SK-N-MC (cell line): ENCODE measurements at regions not wholly inside any gene's neighbourhood (a gene's known extent, or its start where the extent isn't known, plus 50 kb on each side); places are given as distances from the start of the nearest gene placed in this dataset.

ENCODE experiments used
- DNase-seq: peaks from one replicate; pipeline ENCODE4 v3.0.0-alpha.2; 2011; ENCODE audit warnings: low read depth, low spot score
- H3K27ac ChIP-seq: fragments of 200-600 bp; sonication (generic); 2 replicates; pipeline ENCODE4 v1.5.1; 2016; ENCODE audit warnings: mixed run types
- H3K36me3 ChIP-seq: fragments of 200-600 bp; sonication (generic); 2 replicates; pipeline ENCODE4 v1.6.1; 2017; ENCODE audit warnings: antibody characterized with exemption, low read length, mixed read lengths; ENCODE audit not compliant: insufficient read depth
- H3K4me3 ChIP-seq: fragments of 200-600 bp; sonication (generic); 2 replicates; pipeline ENCODE4 v1.5.1; 2016
- H3K9ac ChIP-seq: fragments of 200-600 bp; sonication (generic); 2 replicates; pipeline ENCODE4 v1.8.0; 2017; ENCODE audit warnings: mixed run types, mixed read lengths; ENCODE audit not compliant: insufficient read length
- H3K9me3 ChIP-seq: fragments of 200-600 bp; sonication (generic); 2 replicates; pipeline ENCODE4 v1.6.1; 2017; ENCODE audit warnings: low read depth, mild to moderate bottlenecking, antibody characterized with exemption, low read length, moderate library complexity, mixed read lengths
- EZH2 ChIP-seq: fragments of 200-600 bp; sonication (generic); IDR thresholded peaks from one replicate; pipeline ENCODE4 v1.6.1; 2017; ENCODE audit warnings: antibody characterized with exemption
- FOXP2 ChIP-seq: optimal IDR thresholded peaks from 2 replicates; pipeline ENCODE3; 2011; ENCODE audit warnings: mild to moderate bottlenecking, moderate library complexity; ENCODE audit not compliant: insufficient read depth; ENCODE audit errors: extremely low read length, control extremely low read depth
- POLR2AphosphoS5 ChIP-seq: IDR thresholded peaks from 2 replicates; pipeline ENCODE4 v1.6.1; 2012; ENCODE audit warnings: mild to moderate bottlenecking, low read depth, low read length, borderline replicate concordance

- H3K9ac ChIP-seq: no peak overlapping the region
- no peaks in the 10 kb centered on the region for H3K9me3 ChIP-seq
- TF ChIP-seq EZH2 (no peak), POLR2AphosphoS5 (no peak), FOXP2 (no peak)
- H3K36me3 ChIP-seq: no peaks in the 10 kb centered on the region
- H3K27ac ChIP-seq: no peak overlapping the region
- DNase-seq: no peak
- H3K4me3 ChIP-seq: no peak overlapping the region
Observed at GRCh38 chr2:41913921-41914609, 133.8 kb upstream of the PKDCC start.

- Histone ChIP-seq H3K9me3 (no peaks in the 10 kb centered on the region), H3K9ac (no peak overlapping the region), H3K27ac (no peak overlapping the region), H3K4me3 (no peak overlapping the region), H3K36me3 (no peaks in the 10 kb centered on the region)
- no peak for DNase-seq
- TF ChIP-seq POLR2AphosphoS5: no peak
- TF ChIP-seq FOXP2: no peak
- TF ChIP-seq EZH2: no peak
Observed at GRCh38 chr2:41914936-41915335, 132.9 kb upstream of the PKDCC start.

- no peaks in the 10 kb centered on the region for H3K36me3 ChIP-seq
- no peak for DNase-seq
- H3K27ac ChIP-seq: no peak overlapping the region
- H3K9ac ChIP-seq: no peak overlapping the region
- no peak overlapping the region for H3K4me3 ChIP-seq
- H3K9me3 ChIP-seq: no peaks in the 10 kb centered on the region
- TF ChIP-seq EZH2 (no peak), POLR2AphosphoS5 (no peak), FOXP2 (no peak)
Observed at GRCh38 chr2:41916177-41916576, 131.6 kb upstream of the PKDCC start.

GRCh38 chr2:41917587-41917986 lies 130.2 kb upstream of the PKDCC start:
- no peak for TF ChIP-seq POLR2AphosphoS5
- no peak for TF ChIP-seq FOXP2
- no peak for TF ChIP-seq EZH2
- no peak overlapping the region for H3K4me3 ChIP-seq
- no peaks in the 10 kb centered on the region for H3K9me3 ChIP-seq
- no peaks in the 10 kb centered on the region for H3K36me3 ChIP-seq
- no peak for DNase-seq
- no peak overlapping the region for H3K27ac ChIP-seq
- H3K9ac ChIP-seq: no peak overlapping the region

GRCh38 chr2:41919135-41919534 lies 128.7 kb upstream of the PKDCC start:
- H3K9ac ChIP-seq: no peak overlapping the region
- TF ChIP-seq FOXP2: no peak
- TF ChIP-seq POLR2AphosphoS5: no peak
- TF ChIP-seq EZH2: no peak
- H3K4me3 ChIP-seq: no peak overlapping the region
- no peak for DNase-seq
- no peak overlapping the region for H3K27ac ChIP-seq
- H3K36me3 ChIP-seq: no peaks in the 10 kb centered on the region
- no peaks in the 10 kb centered on the region for H3K9me3 ChIP-seq

- no peak overlapping the region for H3K4me3 ChIP-seq
Observed at GRCh38 chr2:41920181-41920580, 127.6 kb upstream of the PKDCC start.

GRCh38 chr2:41920812-41921211 lies 127.0 kb upstream of the PKDCC start:
- no peak overlapping the region for H3K9ac ChIP-seq
- TF ChIP-seq POLR2AphosphoS5 (no peak), EZH2 (no peak), FOXP2 (no peak)
- H3K36me3 ChIP-seq: no peaks in the 10 kb centered on the region
- DNase-seq: no peak
- H3K9me3 ChIP-seq: no peaks in the 10 kb centered on the region
- H3K27ac ChIP-seq: no peak overlapping the region
- no peak overlapping the region for H3K4me3 ChIP-seq

More at GRCh38 chr2:41920181-41920580, 127.6 kb upstream of the PKDCC start:
- DNase-seq: no peak
- TF ChIP-seq POLR2AphosphoS5: no peak
- TF ChIP-seq EZH2: no peak
- no peak for TF ChIP-seq FOXP2
- Histone ChIP-seq H3K9me3 (no peaks in the 10 kb centered on the region), H3K27ac (no peak overlapping the region), H3K36me3 (no peaks in the 10 kb centered on the region), H3K9ac (no peak overlapping the region)

- Histone ChIP-seq H3K9me3 (no peaks in the 10 kb centered on the region), H3K9ac (no peak overlapping the region), H3K27ac (no peak overlapping the region), H3K36me3 (no peaks in the 10 kb centered on the region), H3K4me3 (no peak overlapping the region)
- TF ChIP-seq EZH2 (no peak), POLR2AphosphoS5 (no peak), FOXP2 (no peak)
- no peak for DNase-seq
Observed at GRCh38 chr2:41922177-41922576, 125.6 kb upstream of the PKDCC start.
